Muscle layer of duodenum (tissue), 2 donors: ENCODE measurements at regions not wholly inside any gene's neighbourhood (a gene's known extent, or its start where the extent isn't known, plus 50 kb on each side); places are given as distances from the start of the nearest gene placed in this dataset.
A peak's percentile ranks its signal among the peaks of the same experiment; 100 is the strongest.
"Not testable (repeated sequence)": the region's sequence is repeated elsewhere in the genome, so short reads cannot be mapped to it uniquely, and the experiment has no call there.

ENCODE experiments used
- H3K27ac ChIP-seq: one replicate; pipeline ENCODE4 v1.7.0; 2013; ENCODE audit warnings: mild to moderate bottlenecking, low read length
- H3K27me3 ChIP-seq: one replicate; pipeline ENCODE4 v1.7.0; 2013; ENCODE audit warnings: low read depth, mild to moderate bottlenecking, control low read depth, low read length
- H3K36me3 ChIP-seq, 2 donors: one replicate each; pipeline ENCODE4 v1.7.0; 2013; ENCODE audit warnings: low read length in 2 of 2, control low read depth in 1 of 2, mild to moderate bottlenecking in 1 of 2; ENCODE audit not compliant: insufficient read depth in 2 of 2, control insufficient read depth in 1 of 2
- H3K4me1 ChIP-seq, 2 donors: one replicate each; pipeline ENCODE4 v1.7.0; 2013; ENCODE audit warnings: low read length in 2 of 2, mild to moderate bottlenecking in 2 of 2, control low read depth in 1 of 2, moderate library complexity in 1 of 2; ENCODE audit not compliant: insufficient read depth in 2 of 2, control insufficient read depth in 1 of 2
- H3K4me3 ChIP-seq, 2 donors: one replicate each; pipeline ENCODE4 v1.7.0; 2013; ENCODE audit warnings: low read length in 2 of 2, low read depth in 1 of 2, mild to moderate bottlenecking in 1 of 2
- H3K9me3 ChIP-seq, 2 donors: one replicate each; pipeline ENCODE4 v1.7.0; 2013; ENCODE audit warnings: low read length in 2 of 2, control low read depth in 1 of 2, mild to moderate bottlenecking in 1 of 2; ENCODE audit not compliant: control insufficient read depth in 1 of 2
- donor health status: healthy.

DNA sequence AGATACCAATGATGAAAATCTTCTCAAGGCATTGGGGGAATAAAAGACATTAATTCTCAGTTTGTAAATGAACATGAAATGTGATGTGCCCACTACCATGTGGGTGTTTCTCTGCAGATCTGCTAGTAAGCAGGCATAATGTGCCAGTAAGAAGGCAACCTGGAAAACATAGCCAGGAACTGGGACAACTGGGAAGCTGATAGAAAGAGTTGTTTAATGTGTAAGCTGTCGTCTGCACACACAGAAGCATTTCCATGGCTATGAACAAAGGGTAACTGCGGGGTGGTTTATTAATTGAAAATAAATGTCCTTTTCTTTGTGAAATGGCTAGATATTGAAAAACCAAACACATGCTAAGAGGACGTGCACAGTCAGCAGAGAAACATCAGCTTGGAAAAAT, 52.0 kb downstream of the ZC3H11B start:
- H3K4me1 ChIP-seq: peaks cover 0 to 6% of the 10 kb centered on the region in 2 donors
- no peak overlapping the region for H3K27ac ChIP-seq
- H3K9me3 ChIP-seq: no peaks in the 10 kb centered on the region
- no peaks in the 10 kb centered on the region for H3K36me3 ChIP-seq
- H3K27me3 ChIP-seq: no peaks in the 10 kb centered on the region
- no peak overlapping the region for H3K4me3 ChIP-seq

DNA sequence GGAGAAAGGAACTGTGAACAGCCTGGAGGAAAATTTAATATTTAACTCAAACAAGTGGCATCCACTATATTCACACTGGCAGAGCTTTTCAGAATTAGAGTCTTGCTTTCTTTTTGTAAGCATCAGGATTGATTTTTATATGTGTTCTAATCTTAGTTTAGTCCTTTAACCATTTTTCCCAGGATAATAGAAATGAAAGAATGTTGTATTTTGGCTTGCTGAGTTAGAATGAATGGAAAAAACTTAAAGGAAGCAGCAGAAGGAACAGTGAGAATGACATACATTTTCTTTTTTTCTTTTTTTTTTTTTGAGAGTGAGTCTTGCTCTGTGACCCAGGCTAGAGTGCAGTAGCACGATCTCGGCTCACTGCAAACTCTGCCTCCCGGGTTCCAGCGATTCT, 53.0 kb downstream of the ZC3H11B start:
- no peak overlapping the region for H3K27ac ChIP-seq
- H3K4me3 ChIP-seq: no peak overlapping the region
- no peaks in the 10 kb centered on the region for H3K36me3 ChIP-seq
- no peaks in the 10 kb centered on the region for H3K9me3 ChIP-seq
- no peaks in the 10 kb centered on the region for H3K27me3 ChIP-seq
- peaks cover 0 to 6% of the 10 kb centered on the region in 2 donors for H3K4me1 ChIP-seq

DNA sequence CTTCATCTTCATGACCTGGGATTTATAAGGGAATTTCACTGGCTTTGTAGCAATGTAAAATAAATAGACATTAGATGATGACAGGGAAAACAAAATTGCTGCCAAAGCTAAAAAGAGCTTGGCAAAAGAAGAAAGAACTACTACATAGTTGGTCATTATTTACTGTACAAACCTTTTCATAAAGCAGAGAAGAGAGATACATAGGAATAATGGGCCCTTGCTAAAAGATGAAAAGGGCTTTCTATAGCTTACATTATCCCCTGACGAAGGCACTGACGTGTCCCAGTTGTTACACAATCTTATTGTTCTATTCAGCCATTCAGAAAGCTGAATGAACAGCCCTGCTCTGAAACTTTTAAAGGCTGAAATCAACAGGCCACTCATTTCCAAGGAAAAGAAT, 57.1 kb downstream of the ZC3H11B start:
- Histone ChIP-seq H3K9me3 (no peaks in the 10 kb centered on the region), H3K4me1 (peaks cover 0 to 6% of the 10 kb centered on the region in 2 donors), H3K27ac (peak overlapping the region; percentile 58), H3K27me3 (no peaks in the 10 kb centered on the region), H3K36me3 (no peaks in the 10 kb centered on the region), H3K4me3 (no peak overlapping the region)

DNA sequence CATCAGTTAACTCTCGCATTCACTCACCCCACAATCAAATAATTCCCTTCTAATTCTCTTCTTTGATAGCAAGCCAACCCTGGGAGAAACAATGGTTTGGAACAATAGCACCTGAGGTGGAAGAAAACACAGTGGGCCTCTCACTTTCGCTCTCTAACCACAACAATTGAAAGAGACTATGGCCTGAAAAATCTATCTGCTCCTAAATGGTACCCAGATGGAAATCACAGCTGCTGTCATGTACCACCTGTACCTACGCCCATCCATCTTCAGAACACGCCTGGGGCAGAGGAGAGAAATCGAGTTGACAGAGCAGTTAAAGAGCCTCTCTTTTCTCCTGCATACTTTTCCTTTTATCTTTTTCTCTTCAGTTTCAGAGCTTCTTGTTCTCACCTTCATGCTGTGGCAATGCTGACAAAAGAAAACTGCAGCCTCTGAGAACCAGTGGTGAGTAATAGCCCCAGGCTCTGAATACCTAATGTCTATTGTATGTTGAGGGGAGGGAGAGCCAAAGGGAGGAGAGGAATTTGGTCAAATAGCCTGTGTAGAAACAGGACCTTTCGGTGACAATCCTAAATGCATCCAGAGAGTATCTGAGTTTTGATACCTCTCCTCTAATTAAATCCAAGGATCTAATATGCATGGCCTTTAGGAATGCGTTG, 57.7 kb downstream of the ZC3H11B start:
- Histone ChIP-seq H3K4me1 (peaks cover 0 to 9% of the 10 kb centered on the region in 2 donors), H3K27ac (peak overlapping the region; percentile 58), H3K27me3 (no peaks in the 10 kb centered on the region), H3K9me3 (no peaks in the 10 kb centered on the region), H3K36me3 (no peaks in the 10 kb centered on the region), H3K4me3 (no peak overlapping the region)

DNA sequence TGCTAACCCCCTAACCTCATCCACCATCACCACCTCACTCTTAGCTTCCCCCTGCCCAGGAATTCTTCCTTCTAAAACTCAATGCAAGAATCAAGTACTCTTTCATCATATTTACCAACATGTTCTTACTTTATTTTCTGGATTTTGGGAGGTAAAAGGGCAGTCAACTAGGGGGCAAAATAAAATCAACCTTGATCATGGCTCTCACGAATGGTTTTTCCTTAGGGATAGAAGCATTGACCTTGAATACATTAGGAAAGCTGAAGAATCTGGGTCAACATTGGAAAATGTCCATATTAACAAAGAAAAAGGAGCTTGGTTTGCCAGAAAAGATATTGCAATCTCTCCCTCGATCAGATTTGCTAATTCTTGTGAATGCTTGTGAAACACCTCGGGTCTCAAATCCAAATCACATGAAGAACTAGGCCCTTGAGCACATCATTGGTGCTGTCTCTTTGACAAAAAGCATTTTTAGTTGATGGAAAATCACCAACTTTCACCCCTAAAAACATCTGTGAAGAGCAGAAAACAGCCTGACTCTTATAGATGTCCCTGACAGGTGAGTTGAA, 58.9 kb downstream of the ZC3H11B start:
- Histone ChIP-seq H3K4me3 (no peak overlapping the region), H3K4me1 (peaks cover 0 to 15% of the 10 kb centered on the region in 2 donors), H3K27me3 (no peaks in the 10 kb centered on the region), H3K9me3 (no peaks in the 10 kb centered on the region), H3K36me3 (no peaks in the 10 kb centered on the region), H3K27ac (no peak overlapping the region)

DNA sequence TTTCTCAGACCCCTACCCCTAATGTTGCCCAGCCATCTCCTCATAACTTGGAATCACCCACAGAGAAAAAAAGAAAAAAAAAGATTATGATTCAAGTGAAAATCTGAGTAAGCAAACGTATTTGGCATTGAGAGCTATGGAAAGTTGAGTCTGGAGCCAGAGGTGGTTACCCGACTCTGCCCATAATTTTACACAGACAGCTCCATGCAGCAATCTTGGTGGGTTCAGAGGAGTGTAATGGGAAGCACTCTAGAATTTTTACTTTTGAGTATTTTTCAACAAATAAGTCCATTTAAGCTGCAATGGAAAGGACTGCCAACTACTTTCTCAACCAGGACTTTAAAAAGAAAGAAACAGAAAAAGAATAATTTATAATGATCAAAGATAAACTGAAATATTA, 62.7 kb downstream of the ZC3H11B start:
- Histone ChIP-seq H3K36me3 (no peaks in the 10 kb centered on the region), H3K9me3 (no peaks in the 10 kb centered on the region), H3K27me3 (no peaks in the 10 kb centered on the region), H3K4me3 (no peak overlapping the region), H3K4me1 (peaks cover 0 to 9% of the 10 kb centered on the region in 2 donors), H3K27ac (no peak overlapping the region)

DNA sequence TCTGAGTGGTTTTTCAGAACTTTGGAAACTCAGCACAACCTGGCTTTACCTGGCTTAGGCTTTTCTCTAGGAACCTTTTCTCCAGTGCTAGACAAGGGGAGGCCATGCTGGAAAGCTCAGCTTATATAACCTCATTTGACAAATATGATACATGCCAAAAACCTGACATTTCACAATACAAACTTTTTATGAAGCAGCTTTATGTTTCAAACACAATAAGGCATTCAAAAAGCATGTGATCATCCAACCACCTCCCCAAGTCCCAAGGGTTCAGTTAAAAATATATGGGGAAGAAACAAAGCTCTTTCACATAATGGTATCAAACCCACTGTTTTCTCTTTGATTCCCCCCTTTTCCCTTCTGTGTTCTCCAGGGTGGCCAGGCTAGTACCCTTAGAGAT, 63.7 kb downstream of the ZC3H11B start:
- no peak overlapping the region for H3K27ac ChIP-seq
- no peaks in the 10 kb centered on the region for H3K9me3 ChIP-seq
- H3K4me1 ChIP-seq: peaks cover 0 to 9% of the 10 kb centered on the region in 2 donors
- no peaks in the 10 kb centered on the region for H3K27me3 ChIP-seq
- H3K36me3 ChIP-seq: no peaks in the 10 kb centered on the region
- no peak overlapping the region for H3K4me3 ChIP-seq

DNA sequence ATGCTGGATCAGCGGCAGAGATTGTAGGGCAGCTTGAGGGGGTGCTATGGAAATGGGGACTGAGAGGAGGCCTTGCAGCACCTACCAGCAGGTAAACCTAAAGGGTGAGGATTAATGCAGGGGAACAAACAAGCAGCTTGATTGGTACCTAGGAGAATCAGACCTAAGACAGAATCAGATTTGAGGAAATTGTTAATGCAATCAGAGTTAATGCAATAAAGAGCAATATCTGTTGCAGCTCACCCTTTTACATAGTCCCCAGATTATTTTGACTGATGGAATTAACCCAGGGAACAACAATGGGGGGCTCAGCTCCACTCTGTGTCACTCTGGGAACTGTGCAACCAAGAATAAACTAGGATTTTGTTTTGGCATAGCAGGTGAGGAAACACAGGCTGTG, 64.5 kb downstream of the ZC3H11B start:
- peaks cover 0 to 9% of the 10 kb centered on the region in 2 donors for H3K4me1 ChIP-seq
- H3K36me3 ChIP-seq: no peaks in the 10 kb centered on the region
- no peaks in the 10 kb centered on the region for H3K9me3 ChIP-seq
- no peaks in the 10 kb centered on the region for H3K27me3 ChIP-seq
- no peak overlapping the region for H3K4me3 ChIP-seq
- no peak overlapping the region for H3K27ac ChIP-seq

DNA sequence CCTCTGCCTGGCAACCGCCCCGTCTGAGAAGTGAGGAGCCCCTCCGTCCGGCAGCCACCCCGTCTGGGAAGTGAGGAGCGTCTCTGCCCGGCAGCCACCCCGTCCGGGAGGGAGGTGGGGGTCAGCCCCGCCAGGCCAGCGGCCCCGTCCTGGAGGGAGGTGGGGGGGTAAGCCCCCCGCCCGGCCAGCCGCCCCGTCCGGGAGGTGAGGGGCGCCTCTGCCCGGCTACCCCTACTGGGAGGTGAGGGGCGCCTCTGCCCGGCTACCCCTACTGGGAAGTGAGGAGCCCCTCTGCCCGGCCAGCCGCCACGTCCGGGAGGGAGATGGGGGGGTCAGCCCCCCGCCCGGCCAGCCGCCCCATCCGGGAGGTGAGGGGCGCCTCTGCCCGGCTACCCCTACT, 67.1 kb downstream of the ZC3H11B start:
- not testable (repeated sequence) for H3K4me1 ChIP-seq, H3K27me3 ChIP-seq, H3K4me3 ChIP-seq, H3K36me3 ChIP-seq, H3K27ac ChIP-seq, H3K9me3 ChIP-seq

DNA sequence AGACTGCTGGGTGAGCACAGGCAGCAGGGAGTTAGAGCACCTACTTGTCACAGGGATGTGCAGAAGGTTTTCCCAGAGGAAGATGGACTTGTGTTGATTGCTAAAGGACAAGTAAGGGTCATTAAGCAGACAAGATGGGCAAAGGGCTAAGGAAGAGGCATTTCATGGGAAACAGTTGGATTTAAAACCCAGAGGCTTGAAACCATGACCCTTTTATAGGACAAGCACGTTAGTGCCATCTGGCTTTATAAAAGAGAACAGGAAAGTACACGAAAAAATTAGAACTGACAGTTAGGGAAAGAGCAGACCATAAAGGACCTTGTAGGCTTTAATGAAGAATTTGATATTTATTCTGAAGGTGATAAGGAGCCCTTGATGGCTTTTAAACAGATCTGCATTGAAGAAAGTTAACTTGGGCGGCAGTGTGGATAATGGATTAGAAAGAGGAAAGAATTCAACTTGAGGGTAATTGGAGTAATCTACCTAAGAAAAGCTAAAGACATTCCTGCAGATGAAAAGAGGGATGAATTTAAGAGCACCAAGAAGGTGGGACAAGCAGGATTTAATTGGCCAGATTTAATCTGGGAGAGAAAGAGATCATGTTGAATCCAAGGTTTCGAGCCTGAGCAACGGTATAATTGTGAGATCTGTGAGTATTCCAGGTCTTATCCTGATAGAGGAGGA, 68.6 kb downstream of the ZC3H11B start:
- Histone ChIP-seq H3K4me1 (peaks cover 0 to 3% of the 10 kb centered on the region in 2 donors), H3K36me3 (no peaks in the 10 kb centered on the region), H3K4me3 (no peak overlapping the region)

DNA sequence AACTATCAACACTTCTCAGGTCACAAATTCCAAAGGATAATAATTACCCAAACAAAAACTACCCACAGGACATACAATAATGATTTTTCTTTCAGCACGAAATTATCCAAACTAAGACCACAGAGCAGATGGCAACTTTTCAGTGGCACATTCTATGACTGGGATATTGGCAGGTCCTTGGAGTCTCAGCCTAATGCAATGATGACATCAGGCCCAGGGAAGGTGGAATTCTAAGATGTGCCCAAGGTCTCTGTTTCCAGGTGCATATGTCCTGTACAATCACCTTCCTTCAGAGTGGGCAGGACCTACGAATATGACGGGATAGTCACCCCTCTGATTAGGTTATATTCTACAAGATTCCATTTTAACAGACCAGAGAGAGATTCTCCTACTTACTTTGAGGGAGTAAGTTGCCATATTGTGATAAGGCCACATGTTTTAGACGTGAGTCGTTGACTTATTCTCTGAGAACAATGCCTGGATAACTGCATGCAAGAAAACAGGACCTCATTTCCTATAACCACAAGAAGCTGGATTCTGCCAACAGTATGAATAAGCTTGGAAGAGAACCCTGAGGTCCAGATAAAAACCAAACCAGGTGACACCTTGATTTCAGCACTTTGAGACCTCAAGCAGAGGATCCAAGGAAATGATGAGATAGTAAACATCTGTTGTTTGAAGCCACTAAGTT, 69.9 kb downstream of the ZC3H11B start:
- Histone ChIP-seq H3K27me3 (no peaks in the 10 kb centered on the region), H3K27ac (no peak overlapping the region), H3K36me3 (no peaks in the 10 kb centered on the region), H3K4me1 (no peaks in the 10 kb centered on the region), H3K4me3 (no peak overlapping the region), H3K9me3 (no peaks in the 10 kb centered on the region)

More for the DNA sequence above, 68.6 kb downstream of the ZC3H11B start:
- Histone ChIP-seq H3K27ac (no peak overlapping the region), H3K9me3 (no peaks in the 10 kb centered on the region), H3K27me3 (no peaks in the 10 kb centered on the region)
